WTC11 (cell line): ENCODE measurements at regions not wholly inside any gene's neighbourhood (a gene's known extent, or its start where the extent isn't known, plus 50 kb on each side); places are given as distances from the start of the nearest gene placed in this dataset.

Experiments
- ATAC-seq: fragments of 200-7000 bp; cut with Tn5 transposase; 2 replicates; pipeline ENCODE4 v1.10.0; 2021; ENCODE audit warnings: mild to moderate bottlenecking, moderate library complexity
- CTCF ChIA-PET: fragments of 300-600 bp; sonication (Branson Sonifier 250); formaldehyde crosslinking; loops from one replicate; lab custom pipeline; 2021; ENCODE audit warnings: antibody characterized with exemption; lab: Charles Lee
- POLR2A ChIA-PET: fragments of 350-600 bp; sonication (Branson Sonifier 250); formaldehyde crosslinking; loops from one replicate; lab custom pipeline; 2021; ENCODE audit warnings: antibody characterized with exemption; lab: Charles Lee
- DNase-seq: peaks from one replicate; pipeline ENCODE4 v3.0.0; 2021; ENCODE audit warnings: low spot score
- H3K27ac Mint-ChIP-seq: 2 replicates; pipeline ENCODE4 v1.8.0; 2021; ENCODE audit warnings: mixed read lengths
- H3K27me3 Mint-ChIP-seq: 2 replicates; pipeline ENCODE4 v1.8.0; 2021; ENCODE audit warnings: low read depth, mild to moderate bottlenecking, moderate library complexity, mixed read lengths
- H3K36me3 Mint-ChIP-seq: 2 replicates; pipeline ENCODE4 v1.8.0; 2021; ENCODE audit warnings: mixed read lengths
- H3K4me1 Mint-ChIP-seq: 2 replicates; pipeline ENCODE4 v1.8.0; 2022; ENCODE audit warnings: mixed read lengths
- H3K4me3 Mint-ChIP-seq: 2 replicates; pipeline ENCODE4 v1.8.0; 2021; ENCODE audit warnings: mild to moderate bottlenecking, moderate library complexity, mixed read lengths
- H3K9me3 Mint-ChIP-seq: 2 replicates; pipeline ENCODE4 v1.8.0; 2021; ENCODE audit warnings: mixed read lengths
- ARID4B ChIP-seq: sonication (generic); formaldehyde crosslinking; IDR thresholded peaks from 2 replicates; pipeline ENCODE4 v1.8.0; 2023; ENCODE audit warnings: missing genetic modification reagents, mild to moderate bottlenecking, borderline replicate concordance
- ELF4 ChIP-seq: sonication (generic); formaldehyde crosslinking; IDR thresholded peaks from 2 replicates; pipeline ENCODE4 v1.8.1; 2022; ENCODE audit warnings: low read depth, mild to moderate bottlenecking, moderate library complexity, missing genetic modification reagents
- ERG ChIP-seq: fragments of 250-450 bp; sonication (Bioruptor Pico); IDR thresholded peaks from 2 replicates; pipeline ENCODE4 v1.8.0; 2021; ENCODE audit warnings: mild to moderate bottlenecking
- ETV6 ChIP-seq: sonication (generic); formaldehyde crosslinking; IDR thresholded peaks from 2 replicates; pipeline ENCODE4 v1.8.1; 2022; ENCODE audit warnings: mild to moderate bottlenecking, missing genetic modification reagents
- HMGA2 ChIP-seq: fragments of 250-450 bp; sonication (Bioruptor Pico); IDR thresholded peaks from 2 replicates; pipeline ENCODE4 v1.4.0; 2021; ENCODE audit warnings: mild to moderate bottlenecking, moderate library complexity
- MAX ChIP-seq: sonication (generic); formaldehyde crosslinking; IDR thresholded peaks from 2 replicates; pipeline ENCODE4 v1.8.0; 2022; ENCODE audit warnings: mild to moderate bottlenecking, missing genetic modification reagents
- MXD4 ChIP-seq: fragments of 250-450 bp; sonication (Bioruptor Pico); IDR thresholded peaks from 2 replicates; pipeline ENCODE4 v1.8.0; 2021; ENCODE audit warnings: mild to moderate bottlenecking, moderate library complexity, borderline replicate concordance
- NFE2L1 ChIP-seq: sonication (generic); formaldehyde crosslinking; IDR thresholded peaks from 2 replicates; pipeline ENCODE4 v1.8.1; 2023; ENCODE audit warnings: missing genetic modification reagents
- NR2C2 ChIP-seq: sonication (generic); formaldehyde crosslinking; IDR thresholded peaks from 2 replicates; pipeline ENCODE4 v1.8.0; 2022; ENCODE audit warnings: mild to moderate bottlenecking, missing genetic modification reagents
- OVOL2 ChIP-seq: fragments of 250-450 bp; sonication (Bioruptor Pico); IDR thresholded peaks from 2 replicates; pipeline ENCODE4 v1.9.0; 2021; ENCODE audit warnings: mild to moderate bottlenecking, borderline replicate concordance
- PRDM15 ChIP-seq: sonication (generic); formaldehyde crosslinking; IDR thresholded peaks from 2 replicates; pipeline ENCODE4 v1.8.0; 2022; ENCODE audit warnings: missing genetic modification reagents
- ZMAT4 ChIP-seq: fragments of 250-450 bp; sonication (Bioruptor Pico); IDR thresholded peaks from 2 replicates; pipeline ENCODE4 v1.9.0; 2021; ENCODE audit warnings: mild to moderate bottlenecking
- ZNF532 ChIP-seq: fragments of 250-450 bp; sonication (Bioruptor Pico); IDR thresholded peaks from 2 replicates; pipeline ENCODE4 v1.9.0; 2021; ENCODE audit warnings: mild to moderate bottlenecking, borderline replicate concordance
- ZNF671 ChIP-seq: fragments of 250-450 bp; sonication (Bioruptor Pico); IDR thresholded peaks from 2 replicates; pipeline ENCODE4 v1.8.0; 2021; ENCODE audit warnings: mild to moderate bottlenecking

GRCh38 chr4:108317377-108317776 lies 148.6 kb upstream of the LEF1 start (continued):
- no peak for TF ChIP-seq PRDM15
- no peak for TF ChIP-seq NR2C2
- no peak for TF ChIP-seq ZNF671 (CRISPR knock-in tag)

GRCh38 chr4:108315694-108316093 lies 147.0 kb upstream of the LEF1 start:
- Mint-ChIP-seq H3K27me3 (no peaks in the 10 kb centered on the region; the same call in 1 of the 2 replicates), H3K4me1 (peaks cover 4% of the 10 kb centered on the region; the same call in 1 of the 2 replicates), H3K36me3 (peaks cover 5% of the 10 kb centered on the region; the same call in 1 of the 2 replicates), H3K27ac (no peak overlapping the region), H3K4me3 (no peak overlapping the region), H3K9me3 (peaks cover 9% of the 10 kb centered on the region; the same call in 1 of the 2 replicates)
- ChIA-PET CTCF (no interaction called here), POLR2A (no interaction called here)
- ATAC-seq (no peak), DNase-seq (no peak)
- TF ChIP-seq MAX (CRISPR knock-in tag): no peak
- no peak for TF ChIP-seq ERG (CRISPR knock-in tag)

GRCh38 chr4:108314900-108315589 lies 146.3 kb upstream of the LEF1 start:
- no peak overlapping the region for H3K27ac Mint-ChIP-seq
- TF ChIP-seq MXD4 (no peak), ARID4B (CRISPR knock-in tag) (no peak), NFE2L1 (CRISPR knock-in tag) (no peak), HMGA2 (CRISPR knock-in tag) (no peak), ELF4 (CRISPR knock-in tag) (no peak), OVOL2 (CRISPR knock-in tag) (no peak), ZNF532 (CRISPR knock-in tag) (no peak), ZMAT4 (CRISPR knock-in tag) (no peak), ETV6 (CRISPR knock-in tag) (no peak)
- H3K4me1 Mint-ChIP-seq: peaks cover 4% of the 10 kb centered on the region; the same call in 1 of the 2 replicates
- no peaks in the 10 kb centered on the region; the same call in 1 of the 2 replicates for H3K27me3 Mint-ChIP-seq
- ChIA-PET POLR2A (no interaction called here), CTCF (no interaction called here)
- DNase-seq (no peak), ATAC-seq (no peak)
- peaks cover 5% of the 10 kb centered on the region for H3K36me3 Mint-ChIP-seq
- peaks cover 9% of the 10 kb centered on the region; the same call in 1 of the 2 replicates for H3K9me3 Mint-ChIP-seq
- H3K4me3 Mint-ChIP-seq: no peak overlapping the region
